OCI-LY1 (cell line): ENCODE measurements at regions not wholly inside any gene's neighbourhood (a gene's known extent, or its start where the extent isn't known, plus 50 kb on each side); places are given as distances from the start of the nearest gene placed in this dataset.
"Not testable (repeated sequence)": the region's sequence is repeated elsewhere in the genome, so short reads cannot be mapped to it uniquely, and the experiment has no call there.

Experiments used
- H2AFZ ChIP-seq: fragments of 200-600 bp; sonication (generic), shearing (Covaris generic); 2 replicates; pipeline ENCODE4 v1.6.0; 2014; ENCODE audit warnings: antibody characterized with exemption, mild to moderate bottlenecking, low read length
- H3F3A ChIP-seq: fragments of 200-600 bp; sonication (generic), shearing (Covaris generic); 2 replicates; pipeline ENCODE4 v1.6.0; 2014; ENCODE audit warnings: mild to moderate bottlenecking, antibody characterized with exemption, low read length, moderate library complexity; ENCODE audit not compliant: insufficient read depth
- H3K27ac ChIP-seq: fragments of 200-600 bp; sonication (generic); 2 replicates; pipeline ENCODE4 v1.5.1; 2014; ENCODE audit warnings: low read length, mixed run types, mild to moderate bottlenecking, low read depth; ENCODE audit not compliant: poor library complexity, severe bottlenecking
- H3K27me3 ChIP-seq: fragments of 200-600 bp; sonication (generic); 2 replicates; pipeline ENCODE4 v1.6.0; 2014; ENCODE audit warnings: antibody characterized with exemption, mild to moderate bottlenecking, low read length, moderate library complexity; ENCODE audit not compliant: insufficient read depth
- H3K36me3 ChIP-seq: fragments of 200-600 bp; sonication (generic); 2 replicates; pipeline ENCODE4 v1.6.1; 2014; ENCODE audit warnings: mild to moderate bottlenecking, antibody characterized with exemption, low read length, moderate library complexity, mixed read lengths; ENCODE audit not compliant: insufficient read depth
- H3K4me1 ChIP-seq: fragments of 200-600 bp; sonication (generic); 2 replicates; pipeline ENCODE4 v1.5.1; 2014; ENCODE audit warnings: mild to moderate bottlenecking, low read length, moderate library complexity; ENCODE audit not compliant: insufficient read depth, severe bottlenecking
- H3K4me2 ChIP-seq: fragments of 200-600 bp; sonication (generic), shearing (Covaris generic); 2 replicates; pipeline ENCODE4 v1.6.1; 2014; ENCODE audit warnings: low read length
- H3K4me3 ChIP-seq: fragments of 200-600 bp; sonication (generic); 2 replicates; pipeline ENCODE4 v1.5.1; 2014; ENCODE audit warnings: low read length, low read depth, mild to moderate bottlenecking, mixed read lengths; ENCODE audit not compliant: poor library complexity, severe bottlenecking
- H3K79me2 ChIP-seq: fragments of 200-600 bp; shearing (Covaris generic); 2 replicates; pipeline ENCODE4 v1.6.1; 2016; ENCODE audit warnings: mixed run types, low read length, mixed read lengths; ENCODE audit not compliant: insufficient read depth
- H3K9ac ChIP-seq: fragments of 200-600 bp; sonication (generic), shearing (Covaris generic); 2 replicates; pipeline ENCODE4 v1.6.1; 2014; ENCODE audit warnings: mild to moderate bottlenecking, low read length, mixed read lengths
- H3K9me2 ChIP-seq: fragments of 200-600 bp; sonication (generic), shearing (Covaris generic); 2 replicates; pipeline ENCODE4 v1.6.1; 2014; ENCODE audit warnings: low read depth, mild to moderate bottlenecking, low read length, mixed read lengths
- H3K9me3 ChIP-seq: fragments of 200-600 bp; shearing (Covaris generic); 2 replicates; pipeline ENCODE4 v1.6.1; 2014; ENCODE audit warnings: low read length, mixed read lengths
- H4K20me1 ChIP-seq: fragments of 200-600 bp; sonication (generic), shearing (Covaris generic); 2 replicates; pipeline ENCODE4 v1.6.0; 2016; ENCODE audit warnings: mild to moderate bottlenecking, low read length; ENCODE audit not compliant: insufficient read depth
- EZH2 ChIP-seq: fragments of 200-600 bp; sonication (generic), shearing (Covaris generic); IDR thresholded peaks from 2 replicates; pipeline ENCODE4 v1.8.0; 2017; ENCODE audit warnings: borderline replicate concordance, mixed run types, mild to moderate bottlenecking, antibody characterized with exemption, low read length, moderate library complexity, mixed read lengths
- TF ChIP-seq, protein P1 (sequence below): fragments of 200-600 bp; sonication (generic), shearing (Covaris generic); IDR thresholded peaks from 2 replicates; pipeline ENCODE4 v1.5.1; 2017; ENCODE audit warnings: mild to moderate bottlenecking, antibody characterized with exemption, low read length, moderate library complexity, mixed read lengths

DNA sequence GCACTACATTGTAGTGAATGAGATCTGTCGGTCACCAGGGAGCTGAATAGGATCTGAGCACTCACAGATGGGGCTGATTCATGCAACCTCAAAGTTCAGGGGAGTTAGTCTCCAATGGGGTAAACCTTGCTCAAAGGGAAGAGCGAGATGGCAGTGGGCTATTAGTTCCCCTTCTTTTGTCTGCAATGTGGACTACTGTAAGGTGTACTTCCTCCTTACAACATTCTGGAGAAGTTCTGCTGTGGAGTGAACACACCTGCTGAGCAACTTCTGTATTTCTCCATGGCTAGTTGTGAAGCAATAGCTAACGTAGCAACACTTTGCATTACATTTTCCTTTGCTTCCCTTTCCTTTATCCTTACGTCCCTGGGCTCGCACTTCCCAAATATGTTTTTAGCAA lies 134.3 kb upstream of the B3GAT2 start:
- Histone ChIP-seq H3K79me2 (no peaks in the 10 kb centered on the region), H3K9me2 (no peaks in the 10 kb centered on the region), H3K4me2 (no peak overlapping the region), H3K9ac (no peak overlapping the region), H3K27me3 (no peaks in the 10 kb centered on the region), H3K27ac (no peak overlapping the region), H3K4me3 (no peak overlapping the region), H2AFZ (no peak overlapping the region), H3K9me3 (no peaks in the 10 kb centered on the region), H3K36me3 (no peaks in the 10 kb centered on the region), H3K4me1 (no peaks in the 10 kb centered on the region), H4K20me1 (no peaks in the 10 kb centered on the region), H3F3A (no peaks in the 10 kb centered on the region)
- TF ChIP-seq EZH2, result no peak
- TF ChIP-seq, protein P1, sequence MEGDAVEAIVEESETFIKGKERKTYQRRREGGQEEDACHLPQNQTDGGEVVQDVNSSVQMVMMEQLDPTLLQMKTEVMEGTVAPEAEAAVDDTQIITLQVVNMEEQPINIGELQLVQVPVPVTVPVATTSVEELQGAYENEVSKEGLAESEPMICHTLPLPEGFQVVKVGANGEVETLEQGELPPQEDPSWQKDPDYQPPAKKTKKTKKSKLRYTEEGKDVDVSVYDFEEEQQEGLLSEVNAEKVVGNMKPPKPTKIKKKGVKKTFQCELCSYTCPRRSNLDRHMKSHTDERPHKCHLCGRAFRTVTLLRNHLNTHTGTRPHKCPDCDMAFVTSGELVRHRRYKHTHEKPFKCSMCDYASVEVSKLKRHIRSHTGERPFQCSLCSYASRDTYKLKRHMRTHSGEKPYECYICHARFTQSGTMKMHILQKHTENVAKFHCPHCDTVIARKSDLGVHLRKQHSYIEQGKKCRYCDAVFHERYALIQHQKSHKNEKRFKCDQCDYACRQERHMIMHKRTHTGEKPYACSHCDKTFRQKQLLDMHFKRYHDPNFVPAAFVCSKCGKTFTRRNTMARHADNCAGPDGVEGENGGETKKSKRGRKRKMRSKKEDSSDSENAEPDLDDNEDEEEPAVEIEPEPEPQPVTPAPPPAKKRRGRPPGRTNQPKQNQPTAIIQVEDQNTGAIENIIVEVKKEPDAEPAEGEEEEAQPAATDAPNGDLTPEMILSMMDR, result no peak

DNA sequence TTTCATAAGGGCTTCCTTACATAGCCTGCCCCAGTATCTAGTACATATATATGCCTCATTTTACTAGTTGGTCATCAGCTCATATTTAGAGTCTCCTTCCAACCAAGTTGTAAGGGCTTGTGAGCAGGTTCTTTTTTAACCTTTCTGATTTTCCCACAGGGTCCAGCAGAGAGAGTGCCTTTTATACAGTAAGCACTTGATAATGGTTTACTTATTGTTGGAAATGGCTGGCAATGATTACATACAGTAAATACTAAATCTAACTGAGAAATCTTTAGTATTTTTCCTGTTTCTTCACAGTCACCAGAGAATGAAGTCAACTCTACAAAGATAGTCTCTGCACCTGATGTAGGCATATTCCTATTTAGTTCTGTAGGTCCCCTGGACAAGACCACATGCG lies 135.1 kb upstream of the B3GAT2 start:
- no peaks in the 10 kb centered on the region for H3F3A ChIP-seq
- H2AFZ ChIP-seq, result no peak overlapping the region
- H3K79me2 ChIP-seq, result no peaks in the 10 kb centered on the region
- H3K36me3 ChIP-seq, result no peaks in the 10 kb centered on the region
- H3K27me3 ChIP-seq, result no peaks in the 10 kb centered on the region
- no peak overlapping the region for H3K4me3 ChIP-seq
- no peak overlapping the region for H3K9ac ChIP-seq
- TF ChIP-seq, protein P1, result no peak
- TF ChIP-seq EZH2, result no peak
- no peak overlapping the region for H3K4me2 ChIP-seq
- H3K4me1 ChIP-seq, result no peaks in the 10 kb centered on the region
- no peaks in the 10 kb centered on the region for H3K9me2 ChIP-seq
- H4K20me1 ChIP-seq, result no peaks in the 10 kb centered on the region
- no peak overlapping the region for H3K27ac ChIP-seq
- no peaks in the 10 kb centered on the region for H3K9me3 ChIP-seq

DNA sequence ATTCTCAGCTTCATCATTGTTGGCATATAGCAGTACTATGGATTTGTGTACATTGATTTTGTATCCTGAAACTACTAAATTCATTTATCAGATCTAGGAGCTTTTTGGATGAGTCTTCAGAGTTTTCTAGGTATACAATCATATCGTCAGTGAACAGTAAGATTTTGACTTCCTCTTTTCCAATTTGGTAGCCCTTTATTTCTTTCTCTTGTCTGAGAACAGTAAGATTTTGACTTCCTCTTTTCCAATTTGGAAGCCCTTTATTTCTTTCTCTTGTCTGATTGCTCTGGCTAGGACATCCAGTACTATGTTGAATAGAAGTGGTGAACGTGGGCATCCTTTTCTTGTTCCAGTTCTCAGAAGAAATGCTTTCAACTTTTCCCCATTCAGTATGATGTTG lies 140.4 kb upstream of the B3GAT2 start:
- not testable (repeated sequence) for H3K79me2 ChIP-seq, H3K27ac ChIP-seq

DNA sequence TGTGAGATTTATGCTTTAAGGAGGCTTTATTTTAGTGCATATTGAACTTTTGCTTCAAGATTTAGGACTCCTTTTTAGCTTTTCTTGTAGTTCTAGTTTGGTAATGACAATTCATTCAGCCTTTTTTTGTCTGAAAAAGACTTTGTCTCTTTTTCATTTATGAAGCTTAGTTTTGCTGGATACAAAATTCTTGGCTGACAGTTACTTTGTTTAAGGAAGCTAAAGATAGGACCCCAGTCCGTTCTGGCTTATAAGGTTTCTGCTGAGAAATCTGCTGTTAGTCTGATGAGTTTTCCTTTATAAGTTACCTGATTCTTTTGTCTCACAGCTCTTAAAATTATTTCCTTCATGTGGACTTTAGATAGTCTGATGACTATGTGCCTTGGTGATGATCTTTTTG lies 142.8 kb upstream of the B3GAT2 start:
- no peak for TF ChIP-seq EZH2
- TF ChIP-seq, protein P1, result no peak
- Histone ChIP-seq H3K4me1 (no peaks in the 10 kb centered on the region), H2AFZ (no peak overlapping the region), H3K36me3 (no peaks in the 10 kb centered on the region), H3K9me3 (no peaks in the 10 kb centered on the region), H3K4me2 (no peak overlapping the region), H4K20me1 (no peaks in the 10 kb centered on the region), H3K79me2 (no peaks in the 10 kb centered on the region), H3K27me3 (no peaks in the 10 kb centered on the region), H3K4me3 (no peak overlapping the region), H3K9ac (no peak overlapping the region), H3K27ac (no peak overlapping the region), H3K9me2 (no peaks in the 10 kb centered on the region), H3F3A (no peaks in the 10 kb centered on the region)

More for the DNA sequence above, 140.4 kb upstream of the B3GAT2 start:
- H3K4me1 ChIP-seq, H2AFZ ChIP-seq, H3K27me3 ChIP-seq, H3K9ac ChIP-seq, H3K4me2 ChIP-seq, H3K9me3 ChIP-seq, H3F3A ChIP-seq, H3K4me3 ChIP-seq, H3K9me2 ChIP-seq, H4K20me1 ChIP-seq, H3K36me3 ChIP-seq: not testable (repeated sequence)
